CD4-positive, alpha-beta memory T cell (primary cell): ENCODE measurements at regions not wholly inside any gene's neighbourhood (a gene's known extent, or its start where the extent isn't known, plus 50 kb on each side); places are given as distances from the start of the nearest gene placed in this dataset.
"Not testable (repeated sequence)": the region's sequence is repeated elsewhere in the genome, so short reads cannot be mapped to it uniquely, and the experiment has no call there.

Experiments
- CTCF ChIA-PET: fragments of 350-600 bp; sonication (Branson Sonifier 250); formaldehyde crosslinking; loops from one replicate; lab custom pipeline; 2021; ENCODE audit warnings: inconsistent platforms; ENCODE audit not compliant: partially characterized antibody; lab: Charles Lee
- POLR2A ChIA-PET: fragments of 350-600 bp; sonication (Branson Sonifier 250); formaldehyde crosslinking; loops from one replicate; lab custom pipeline; 2021; ENCODE audit not compliant: partially characterized antibody; lab: Charles Lee
- DNase-seq, 5 donors: peaks; one replicate each; pipeline versions ENCODE4 v3.0.0 to v3.0.0-alpha.2; 2020 to 2022; ENCODE audit warnings: mixed read lengths in 1 of 5
- H3K27ac ChIP-seq: one replicate; pipeline ENCODE4 v1.7.0; 2013; ENCODE audit warnings: low read depth, low read length
- H3K27me3 ChIP-seq: 2 replicates; pipeline ENCODE4 v1.7.0; 2013; ENCODE audit warnings: mild to moderate bottlenecking, low read length, moderate library complexity; ENCODE audit not compliant: insufficient read depth
- H3K36me3 ChIP-seq: 2 replicates; pipeline ENCODE4 v1.7.0; 2013; ENCODE audit warnings: mild to moderate bottlenecking, low read length, moderate library complexity; ENCODE audit not compliant: insufficient read depth
- H3K4me1 ChIP-seq: 2 replicates; pipeline ENCODE4 v1.7.0; 2013; ENCODE audit warnings: mild to moderate bottlenecking, low read length, moderate library complexity; ENCODE audit not compliant: insufficient read depth
- H3K4me3 ChIP-seq, 2 donors: one replicate each; pipeline ENCODE4 v1.7.0; 2013; ENCODE audit warnings: low read length in 2 of 2, mild to moderate bottlenecking in 1 of 2
- H3K9me3 ChIP-seq, 2 donors: one replicate each; pipeline ENCODE4 v1.7.0; 2013; ENCODE audit warnings: low read length in 2 of 2, control low read depth in 1 of 2; ENCODE audit not compliant: control insufficient read depth in 1 of 2
- H3K27ac Mint-ChIP-seq, 7 donors: one replicate each; pipeline ENCODE4 v1.8.0; 2020 to 2021; ENCODE audit warnings: mixed read lengths in 7 of 7, mild to moderate bottlenecking in 6 of 7, inconsistent platforms in 3 of 7, moderate library complexity in 3 of 7
- H3K27me3 Mint-ChIP-seq, 2 donors: one replicate each; pipeline ENCODE4 v1.8.0; 2020 to 2021; ENCODE audit warnings: mixed read lengths in 2 of 2
- H3K36me3 Mint-ChIP-seq, 2 donors: one replicate each; pipeline ENCODE4 v1.8.0; 2020 to 2021; ENCODE audit warnings: mixed read lengths in 2 of 2, inconsistent platforms in 1 of 2, mild to moderate bottlenecking in 1 of 2
- H3K4me1 Mint-ChIP-seq, 4 donors: one replicate each; pipeline ENCODE4 v1.8.0; 2020 to 2021; ENCODE audit warnings: mixed read lengths in 4 of 4, mild to moderate bottlenecking in 1 of 4
- H3K4me3 Mint-ChIP-seq, 8 donors: one replicate each; pipeline ENCODE4 v1.8.0; 2020 to 2021; ENCODE audit warnings: mixed read lengths in 8 of 8, mild to moderate bottlenecking in 7 of 8, moderate library complexity in 6 of 8, inconsistent platforms in 3 of 8
- H3K9me3 Mint-ChIP-seq, 8 donors: one replicate each; pipeline ENCODE4 v1.8.0; 2020 to 2021; ENCODE audit warnings: mixed read lengths in 8 of 8, mild to moderate bottlenecking in 5 of 8, inconsistent platforms in 3 of 8, moderate library complexity in 1 of 8
- intact Hi-C: fragments of 100-400 bp; cut with micrococcal nuclease; formaldehyde crosslinking; loops from one replicate; pipeline ENCODE4 v1.15.1; 2023

- ChIA-PET POLR2A (no interaction called here), CTCF (no interaction called here)
- Histone ChIP-seq H3K36me3 (no peaks in the 10 kb centered on the region), H3K9me3 (no peaks in the 10 kb centered on the region), H3K27ac (no peak overlapping the region), H3K4me1 (no peaks in the 10 kb centered on the region), H3K4me3 (no peak overlapping the region), H3K27me3 (no peaks in the 10 kb centered on the region)
- Mint-ChIP-seq H3K4me1 (no peaks in the 10 kb centered on the region), H3K27me3 (peaks cover 0 to under 1% of the 10 kb centered on the region in 2 donors), H3K9me3 (peaks cover 0 to 3% (median 0%) of the 10 kb centered on the region in 8 donors), H3K27ac (no peak overlapping the region), H3K36me3 (no peaks in the 10 kb centered on the region), H3K4me3 (no peak overlapping the region)
- intact Hi-C loops: no loop called here
- DNase-seq: no peak
Observed at GRCh38 chrX:38473701-38474100, 87.6 kb upstream of the TSPAN7 start.

DNA sequence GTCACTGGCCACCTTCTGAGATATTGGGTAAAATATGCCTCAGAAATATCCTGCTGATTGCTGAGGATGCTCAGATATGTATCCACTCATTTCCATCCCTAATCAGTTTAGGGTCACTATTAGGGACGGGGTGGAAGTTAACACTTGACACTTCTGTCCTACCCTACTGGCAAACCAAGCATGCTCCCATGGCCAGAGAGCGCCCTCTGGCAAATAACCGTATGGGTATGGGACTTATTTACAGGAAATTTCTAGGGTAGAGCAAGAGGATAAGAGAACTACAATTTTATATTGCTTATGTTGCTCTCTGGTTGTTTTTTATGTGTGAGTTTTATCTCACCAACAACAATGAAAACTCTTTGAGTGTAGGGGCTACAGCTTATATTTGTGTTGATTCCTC lies 86.8 kb upstream of the TSPAN7 start:
- peaks cover 0 to 3% of the 10 kb centered on the region in 2 donors for H3K27me3 Mint-ChIP-seq
- ChIA-PET CTCF (no interaction called here), POLR2A (no interaction called here)
- Histone ChIP-seq H3K27me3 (no peaks in the 10 kb centered on the region), H3K36me3 (no peaks in the 10 kb centered on the region), H3K27ac (no peak overlapping the region), H3K4me3 (no peak overlapping the region), H3K9me3 (no peaks in the 10 kb centered on the region), H3K4me1 (no peaks in the 10 kb centered on the region)
- no peak overlapping the region for H3K4me3 Mint-ChIP-seq
- H3K27ac Mint-ChIP-seq: no peak overlapping the region
- intact Hi-C loops: no loop called here
- no peak for DNase-seq
- H3K9me3 Mint-ChIP-seq: peaks cover 0 to 3% (median 0%) of the 10 kb centered on the region in 8 donors
- peaks cover 0 to 4% (median 0%) of the 10 kb centered on the region in 4 donors for H3K4me1 Mint-ChIP-seq
- H3K36me3 Mint-ChIP-seq: no peaks in the 10 kb centered on the region

- no peak overlapping the region for H3K4me3 ChIP-seq
- DNase-seq: no peak
- H3K9me3 ChIP-seq: no peaks in the 10 kb centered on the region
- CTCF ChIA-PET: no interaction called here
- H3K27ac Mint-ChIP-seq: no peak overlapping the region
- no peaks in the 10 kb centered on the region for H3K27me3 ChIP-seq
- no peaks in the 10 kb centered on the region for H3K36me3 ChIP-seq
- H3K4me3 Mint-ChIP-seq: no peak overlapping the region
- peaks cover 0 to 4% (median 0%) of the 10 kb centered on the region in 4 donors for H3K4me1 Mint-ChIP-seq
- intact Hi-C loops: no loop called here
- POLR2A ChIA-PET: no interaction called here
- H3K27ac ChIP-seq: no peak overlapping the region
- H3K27me3 Mint-ChIP-seq: peaks cover 4 to 5% of the 10 kb centered on the region in 2 donors
- H3K4me1 ChIP-seq: no peaks in the 10 kb centered on the region
- no peaks in the 10 kb centered on the region for H3K36me3 Mint-ChIP-seq
- no peaks in the 10 kb centered on the region for H3K9me3 Mint-ChIP-seq
Observed at GRCh38 chrX:38482183-38482582, 79.2 kb upstream of the TSPAN7 start.

- ChIA-PET POLR2A (no interaction called here), CTCF (no interaction called here)
- Mint-ChIP-seq H3K27ac (no peak overlapping the region), H3K4me1 (no peaks in the 10 kb centered on the region), H3K4me3 (no peak overlapping the region), H3K27me3 (peaks cover 2 to 6% of the 10 kb centered on the region in 2 donors), H3K9me3 (peaks cover 0 to 1% (median 0%) of the 10 kb centered on the region in 8 donors), H3K36me3 (no peaks in the 10 kb centered on the region)
- Histone ChIP-seq H3K4me1 (no peaks in the 10 kb centered on the region), H3K27me3 (no peaks in the 10 kb centered on the region), H3K9me3 (no peaks in the 10 kb centered on the region), H3K27ac (no peak overlapping the region), H3K4me3 (no peak overlapping the region), H3K36me3 (no peaks in the 10 kb centered on the region)
- no peak for DNase-seq
- intact Hi-C loops: no loop called here
Observed at GRCh38 chrX:38484607-38485498, 76.5 kb upstream of the TSPAN7 start.

DNA sequence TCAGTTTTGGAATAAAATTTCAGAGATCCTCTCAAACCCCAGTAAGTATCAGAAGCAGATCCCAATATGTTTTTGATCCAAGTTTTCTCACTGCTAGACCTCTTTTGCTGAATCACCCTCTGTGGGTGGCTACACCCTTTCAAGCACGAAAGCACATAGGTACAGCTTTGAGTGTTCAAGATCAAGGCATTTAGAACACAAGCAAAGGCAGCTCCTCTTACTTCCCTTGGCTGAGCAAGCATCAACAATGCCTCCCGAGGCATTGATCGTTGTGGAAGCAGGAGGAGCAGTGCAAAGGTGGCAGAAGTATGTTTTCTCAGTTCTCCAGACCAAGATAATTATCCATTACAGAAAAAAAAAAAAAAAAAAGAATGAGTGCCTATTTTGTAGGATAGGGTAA lies 72.0 kb upstream of the TSPAN7 start:
- H3K9me3 Mint-ChIP-seq: peaks cover 0 to 1% (median 0%) of the 10 kb centered on the region in 8 donors
- Histone ChIP-seq H3K4me1 (no peaks in the 10 kb centered on the region), H3K27me3 (no peaks in the 10 kb centered on the region), H3K27ac (no peak overlapping the region), H3K4me3 (no peak overlapping the region), H3K36me3 (no peaks in the 10 kb centered on the region), H3K9me3 (no peaks in the 10 kb centered on the region)
- H3K4me3 Mint-ChIP-seq: no peak overlapping the region
- DNase-seq: no peak
- ChIA-PET POLR2A (no interaction called here), CTCF (no interaction called here)
- H3K27me3 Mint-ChIP-seq: peaks cover 0 to 2% of the 10 kb centered on the region in 2 donors
- no peaks in the 10 kb centered on the region for H3K36me3 Mint-ChIP-seq
- intact Hi-C loops: no loop called here
- no peaks in the 10 kb centered on the region for H3K4me1 Mint-ChIP-seq
- no peak overlapping the region for H3K27ac Mint-ChIP-seq

GRCh38 chrX:38494239-38494823 lies 67.0 kb upstream of the TSPAN7 start:
- no peaks in the 10 kb centered on the region for H3K4me1 Mint-ChIP-seq
- CTCF ChIA-PET: no interaction called here

DNA sequence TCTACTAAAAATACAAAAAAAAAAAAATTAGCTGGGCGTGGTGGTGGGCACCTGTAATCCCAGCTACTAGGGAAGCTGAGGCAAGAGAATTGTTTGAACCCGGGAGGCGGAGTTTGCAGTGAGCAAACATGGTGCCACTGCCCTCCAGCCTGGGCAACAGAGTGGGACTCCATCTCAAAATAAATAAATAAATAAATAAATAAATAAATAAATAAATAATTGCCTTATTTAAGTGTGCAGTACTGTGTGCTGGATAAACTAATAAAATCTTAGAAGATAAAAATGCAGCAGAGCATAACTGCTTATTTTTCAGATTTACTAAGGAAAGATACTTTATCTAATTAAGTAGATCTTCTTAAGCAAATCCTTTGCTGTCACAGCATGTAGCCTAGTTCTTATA lies 61.7 kb upstream of the TSPAN7 start:
- H3K36me3 ChIP-seq, H3K27ac Mint-ChIP-seq, H3K36me3 Mint-ChIP-seq, DNase-seq, H3K4me1 ChIP-seq, H3K4me1 Mint-ChIP-seq, H3K27ac ChIP-seq, H3K9me3 ChIP-seq, H3K4me3 ChIP-seq, H3K27me3 ChIP-seq, POLR2A ChIA-PET, H3K4me3 Mint-ChIP-seq, intact Hi-C loops, H3K27me3 Mint-ChIP-seq, CTCF ChIA-PET: not testable (repeated sequence)
- H3K9me3 Mint-ChIP-seq: peaks cover 0 to 32% (median 24%) of the 10 kb centered on the region in 8 donors

More at GRCh38 chrX:38494239-38494823, 67.0 kb upstream of the TSPAN7 start:
- H3K27me3 Mint-ChIP-seq: peaks cover 0 to 6% of the 10 kb centered on the region in 2 donors
- Histone ChIP-seq H3K9me3 (no peaks in the 10 kb centered on the region), H3K4me1 (no peaks in the 10 kb centered on the region), H3K36me3 (no peaks in the 10 kb centered on the region), H3K4me3 (no peak overlapping the region), H3K27me3 (no peaks in the 10 kb centered on the region), H3K27ac (no peak overlapping the region)
- H3K27ac Mint-ChIP-seq: no peak overlapping the region
- no peak for DNase-seq
- intact Hi-C loops: no loop called here
- H3K36me3 Mint-ChIP-seq: no peaks in the 10 kb centered on the region
- H3K9me3 Mint-ChIP-seq: peaks cover 0 to 2% (median 0%) of the 10 kb centered on the region in 8 donors
- no peak overlapping the region for H3K4me3 Mint-ChIP-seq
- POLR2A ChIA-PET: no interaction called here
